Calu3 (cell line): ENCODE measurements at regions not wholly inside any gene's neighbourhood (a gene's known extent, or its start where the extent isn't known, plus 50 kb on each side); places are given as distances from the start of the nearest gene placed in this dataset.

ENCODE experiments used
- BruUV-seq: library from RNA; stranded (reverse); fragments of 400-500 nt; replicated peaks from 2 replicates; lab custom pipeline; 2021; lab: Mats Ljungman, UMichigan
- CTCF ChIA-PET: fragments of 300-600 bp; sonication (Branson Sonifier 250); formaldehyde crosslinking; loops from one replicate; lab custom pipeline; 2022; ENCODE audit warnings: antibody characterized with exemption; lab: Charles Lee
- DNase-seq: peaks from one replicate; pipeline ENCODE4 v3.0.0; 2022
- H3K27ac Mint-ChIP-seq: one replicate; pipeline ENCODE4 v1.8.0; 2022; ENCODE audit warnings: mixed read lengths; ENCODE audit not compliant: unreplicated experiment
- H3K27me3 Mint-ChIP-seq: one replicate; pipeline ENCODE4 v1.8.0; 2022; ENCODE audit warnings: mixed read lengths; ENCODE audit not compliant: unreplicated experiment
- H3K36me3 Mint-ChIP-seq: one replicate; pipeline ENCODE4 v1.8.0; 2022; ENCODE audit warnings: mild to moderate bottlenecking, moderate library complexity, mixed read lengths; ENCODE audit not compliant: insufficient read depth, unreplicated experiment
- H3K4me1 Mint-ChIP-seq: one replicate; pipeline ENCODE4 v1.8.0; 2022; ENCODE audit warnings: mild to moderate bottlenecking, low read depth, mixed read lengths; ENCODE audit not compliant: unreplicated experiment
- H3K4me3 Mint-ChIP-seq: one replicate; pipeline ENCODE4 v1.8.0; 2022; ENCODE audit warnings: mild to moderate bottlenecking, low read depth, moderate library complexity, mixed read lengths; ENCODE audit not compliant: unreplicated experiment
- H3K9me3 Mint-ChIP-seq: one replicate; pipeline ENCODE4 v1.8.0; 2022; ENCODE audit warnings: low read depth, mixed read lengths; ENCODE audit not compliant: unreplicated experiment
- intact Hi-C: fragments of 100-400 bp; cut with micrococcal nuclease; formaldehyde crosslinking; loops from one replicate; pipeline ENCODE4 v1.10.0; 2022; ENCODE audit not compliant: unreplicated experiment
- TF ChIP-seq, protein P1 (sequence below): fragments of 200-600 bp; IDR thresholded peaks from one replicate; pipeline ENCODE4 v1.8.0; 2022; ENCODE audit warnings: antibody characterized with exemption; ENCODE audit not compliant: unreplicated experiment

DNA sequence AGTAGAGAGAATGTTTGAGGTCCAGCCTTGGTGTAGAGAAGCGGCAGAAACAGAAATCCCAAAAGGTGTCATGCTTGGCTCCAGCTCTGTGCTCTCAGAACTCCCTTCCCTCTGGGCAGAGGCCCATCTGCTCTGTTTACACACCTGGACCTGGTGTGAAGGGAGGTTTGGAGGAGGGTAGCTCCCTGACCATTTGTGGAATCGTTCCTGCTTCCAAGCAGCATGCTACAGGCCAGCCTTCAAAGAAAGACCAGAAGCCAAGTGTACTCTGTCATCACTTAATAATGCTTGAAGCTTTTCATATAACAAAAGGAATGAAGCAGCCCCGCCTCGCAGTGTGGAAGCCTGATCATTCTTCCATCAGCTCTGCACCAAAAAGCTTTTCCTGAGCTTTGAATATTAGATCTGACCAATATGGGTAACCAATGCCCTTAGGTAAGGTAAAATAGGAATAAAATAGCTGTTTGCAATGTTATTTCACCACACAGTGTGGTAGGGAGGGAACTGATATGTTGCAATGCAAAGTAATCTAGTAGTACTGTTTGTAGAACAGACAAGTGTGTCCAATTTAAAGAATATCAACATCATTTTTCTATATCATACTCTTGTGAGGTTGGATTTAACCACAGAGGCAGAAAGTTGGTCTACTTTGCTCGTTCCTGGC is 63.3 kb downstream of the ZIC5 start:
- Mint-ChIP-seq H3K9me3 (no peaks in the 10 kb centered on the region), H3K4me3 (no peak overlapping the region), H3K27me3 (peaks cover 14% of the 10 kb centered on the region), H3K4me1 (no peaks in the 10 kb centered on the region), H3K36me3 (no peaks in the 10 kb centered on the region), H3K27ac (no peak overlapping the region)
- no peak for DNase-seq
- no TSS peak for BruUV-seq
- CTCF ChIA-PET: no interaction called here
- TF ChIP-seq, protein P1, sequence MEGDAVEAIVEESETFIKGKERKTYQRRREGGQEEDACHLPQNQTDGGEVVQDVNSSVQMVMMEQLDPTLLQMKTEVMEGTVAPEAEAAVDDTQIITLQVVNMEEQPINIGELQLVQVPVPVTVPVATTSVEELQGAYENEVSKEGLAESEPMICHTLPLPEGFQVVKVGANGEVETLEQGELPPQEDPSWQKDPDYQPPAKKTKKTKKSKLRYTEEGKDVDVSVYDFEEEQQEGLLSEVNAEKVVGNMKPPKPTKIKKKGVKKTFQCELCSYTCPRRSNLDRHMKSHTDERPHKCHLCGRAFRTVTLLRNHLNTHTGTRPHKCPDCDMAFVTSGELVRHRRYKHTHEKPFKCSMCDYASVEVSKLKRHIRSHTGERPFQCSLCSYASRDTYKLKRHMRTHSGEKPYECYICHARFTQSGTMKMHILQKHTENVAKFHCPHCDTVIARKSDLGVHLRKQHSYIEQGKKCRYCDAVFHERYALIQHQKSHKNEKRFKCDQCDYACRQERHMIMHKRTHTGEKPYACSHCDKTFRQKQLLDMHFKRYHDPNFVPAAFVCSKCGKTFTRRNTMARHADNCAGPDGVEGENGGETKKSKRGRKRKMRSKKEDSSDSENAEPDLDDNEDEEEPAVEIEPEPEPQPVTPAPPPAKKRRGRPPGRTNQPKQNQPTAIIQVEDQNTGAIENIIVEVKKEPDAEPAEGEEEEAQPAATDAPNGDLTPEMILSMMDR: no peak
- intact Hi-C loops: no loop called here

DNA sequence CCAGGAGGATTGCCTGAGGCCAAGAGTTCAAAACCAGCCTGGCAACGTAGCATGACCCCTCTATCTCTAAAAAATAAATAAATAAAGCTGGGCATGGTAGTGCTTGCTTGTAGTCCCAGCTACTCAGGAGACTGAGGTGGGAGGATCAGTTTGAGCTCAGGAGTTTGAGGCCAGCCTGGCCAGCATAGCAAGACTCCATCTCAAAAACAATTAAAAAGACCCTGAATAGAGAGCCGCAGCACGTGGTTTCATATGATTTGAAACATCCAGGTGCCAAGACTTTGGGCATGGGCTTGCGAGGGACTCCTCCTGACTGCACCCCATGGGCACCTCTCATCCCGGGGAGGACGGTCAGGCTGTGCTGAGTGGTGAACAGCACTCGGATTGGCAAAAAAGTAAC is 63.9 kb downstream of the ZIC5 start:
- H3K4me1 Mint-ChIP-seq: no peaks in the 10 kb centered on the region
- CTCF ChIA-PET: no interaction called here
- intact Hi-C loops: no loop called here
- no peak overlapping the region for H3K27ac Mint-ChIP-seq
- BruUV-seq: no TSS peak
- TF ChIP-seq, protein P1: no peak
- H3K4me3 Mint-ChIP-seq: no peak overlapping the region
- no peaks in the 10 kb centered on the region for H3K9me3 Mint-ChIP-seq
- peaks cover 14% of the 10 kb centered on the region for H3K27me3 Mint-ChIP-seq
- no peaks in the 10 kb centered on the region for H3K36me3 Mint-ChIP-seq
- DNase-seq: no peak

DNA sequence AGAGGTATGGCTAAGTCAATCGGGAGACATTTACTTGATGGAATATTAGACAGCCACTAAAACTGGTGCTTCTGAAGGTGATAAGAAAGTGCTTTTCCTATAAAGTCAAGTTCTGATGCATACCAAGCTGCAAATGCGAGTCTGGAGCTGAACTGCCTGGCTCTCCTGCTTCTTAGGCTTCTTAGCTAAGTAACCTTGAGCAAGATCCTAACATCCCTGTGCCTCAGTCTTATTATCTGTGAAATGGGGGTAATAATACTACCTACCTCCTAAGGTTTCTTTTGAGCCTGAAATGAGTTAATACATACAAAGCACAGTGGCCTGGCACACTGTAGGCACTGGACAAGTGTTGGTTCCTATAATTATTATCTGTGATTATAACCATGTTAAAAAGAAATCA is 64.5 kb downstream of the ZIC5 start:
- intact Hi-C loops: no loop called here
- no peak overlapping the region for H3K4me3 Mint-ChIP-seq
- CTCF ChIA-PET: no interaction called here

DNA sequence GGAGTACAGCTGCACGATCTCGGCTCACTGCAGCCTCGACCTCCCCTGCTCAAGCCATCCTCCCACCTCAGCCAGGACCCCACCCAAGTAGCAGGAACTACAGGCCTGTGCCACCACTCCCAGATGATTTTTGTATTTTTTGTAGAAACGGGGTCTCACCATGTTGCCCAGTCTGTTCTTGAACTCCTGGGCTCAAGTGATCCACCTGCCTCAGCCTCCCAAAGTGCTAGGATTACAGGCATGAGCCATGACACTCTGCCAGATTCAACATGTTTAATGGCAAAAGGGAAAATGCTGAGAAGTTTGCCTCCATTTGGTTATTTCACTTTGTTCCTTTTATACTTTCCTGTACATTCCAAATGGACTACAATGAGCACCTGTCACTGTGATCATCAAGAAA is 65.8 kb downstream of the ZIC5 start:
- TF ChIP-seq, protein P1: no peak
- CTCF ChIA-PET: interaction anchor here (1.0 kb wide), 1 partner anchor 8 kb away, joined by 3 read pairs; no protein-coding TSS in a partner anchor
- no peak for DNase-seq
- BruUV-seq: no TSS peak
- Mint-ChIP-seq H3K36me3 (no peaks in the 10 kb centered on the region), H3K27me3 (peaks cover 5% of the 10 kb centered on the region), H3K9me3 (no peaks in the 10 kb centered on the region), H3K4me3 (no peak overlapping the region), H3K4me1 (no peaks in the 10 kb centered on the region), H3K27ac (no peak overlapping the region)
- intact Hi-C loops: no loop called here

More for the DNA sequence above, 64.5 kb downstream of the ZIC5 start:
- TF ChIP-seq, protein P1: no peak
- no peak for DNase-seq
- Mint-ChIP-seq H3K4me1 (no peaks in the 10 kb centered on the region), H3K9me3 (no peaks in the 10 kb centered on the region), H3K27ac (no peak overlapping the region), H3K27me3 (peaks cover 14% of the 10 kb centered on the region), H3K36me3 (no peaks in the 10 kb centered on the region)
- no TSS peak for BruUV-seq
